Spleen (tissue), 11 donors: ENCODE measurements at regions not wholly inside any gene's neighbourhood (a gene's known extent, or its start where the extent isn't known, plus 50 kb on each side); places are given as distances from the start of the nearest gene placed in this dataset.
"Not testable (repeated sequence)": the region's sequence is repeated elsewhere in the genome, so short reads cannot be mapped to it uniquely, and the experiment has no call there.

Experiments
- DNase-seq: peaks from one replicate; pipeline ENCODE4 v3.0.0-alpha.2; 2020
- H3K27ac ChIP-seq, 8 donors: fragments of 200-600 bp; sonication (generic) in 7 of 8; 1 replicate in 4 of 8; 2 replicates in 4 of 8; pipeline versions ENCODE4 v1.5.0 to v1.8.0; 2016 to 2021; ENCODE audit warnings: inconsistent platforms in 4 of 8, mild to moderate bottlenecking in 4 of 8, moderate library complexity in 1 of 8
- H3K27me3 ChIP-seq, 7 donors: fragments of 200-600 bp; sonication (generic) in 6 of 7; replicated peaks in 1 of 7; 1 replicate in 4 of 7; 2 replicates in 3 of 7; pipeline versions ENCODE4 v1.5.0 to v1.8.0; 2016 to 2021; ENCODE audit warnings: inconsistent platforms in 3 of 7, mild to moderate bottlenecking in 1 of 7
- H3K36me3 ChIP-seq, 6 donors: fragments of 200-600 bp; sonication (generic) in 5 of 6; 1 replicate in 4 of 6; 2 replicates in 2 of 6; pipeline versions ENCODE4 v1.5.0 to v1.8.0; 2016 to 2021; ENCODE audit warnings: inconsistent platforms in 2 of 6
- H3K4me1 ChIP-seq, 6 donors: fragments of 200-600 bp; sonication (generic) in 5 of 6; 1 replicate in 3 of 6; 2 replicates in 3 of 6; pipeline versions ENCODE4 v1.5.0 to v1.8.0; 2016 to 2021; ENCODE audit warnings: inconsistent platforms in 3 of 6
- H3K4me3 ChIP-seq, 8 donors: fragments of 200-600 bp; sonication (generic) in 7 of 8; 1 replicate in 4 of 8; 2 replicates in 4 of 8; pipeline versions ENCODE4 v1.5.0 to v1.8.0; 2016 to 2021; ENCODE audit warnings: inconsistent platforms in 4 of 8, mild to moderate bottlenecking in 4 of 8, moderate library complexity in 2 of 8
- H3K9me3 ChIP-seq, 8 donors: fragments of 200-600 bp; sonication (generic) in 7 of 8; 1 replicate in 4 of 8; 2 replicates in 4 of 8; pipeline versions ENCODE4 v1.5.0 to v1.8.0; 2016 to 2021; ENCODE audit warnings: inconsistent platforms in 4 of 8
- POLR2A ChIP-seq, 3 donors: fragments of 450-650 bp; IDR thresholded peaks; one replicate each; pipeline ENCODE4 v1.5.1; 2017; ENCODE audit warnings: antibody characterized with exemption in 3 of 3, mild to moderate bottlenecking in 1 of 3
- POLR2AphosphoS5 ChIP-seq, 3 donors: sonication (generic); formaldehyde crosslinking; IDR thresholded peaks; one replicate each; pipeline ENCODE4 v1.5.1; 2017; ENCODE audit warnings: antibody characterized with exemption in 3 of 3
- WGBS, 5 donors: extraction: QIAGEN DNeasy Blood & Tissue Kit in 3 of 5; methylation state at CpG; one replicate each; pipeline versions ENCODE4 v1.1.5 to v1.1.7; 2013 to 2018; 5-methylcytosine and 5-hydroxymethylcytosine counted together
- intact Hi-C: fragments of 100-400 bp; cut with DNase I; formaldehyde crosslinking; loops from one replicate; pipeline ENCODE4 v1.15.0; 2023; ENCODE audit warnings: low total_unique reads
- TF ChIP-seq, protein P1 (sequence below), 11 experiments: fragments of 200-600 bp in 7 of 11; fragments of 450-650 bp in 4 of 11; sonication (generic) in 4 of 11; IDR thresholded peaks in 8 of 11; conservative IDR thresholded peaks in 3 of 11; 1 replicate in 7 of 11; 2 replicates in 4 of 11; pipeline versions ENCODE4 v1.4.0 to v1.8.0; 2016 to 2021; ENCODE audit warnings: antibody characterized with exemption in 11 of 11, inconsistent platforms in 4 of 11, mild to moderate bottlenecking in 1 of 11
- donor health status: healthy with polysubstance abuse.
- donor health status: DM: no; HTN: no; CAD: no; lungs with moderate emphysema.
- donor health status: DM: no; HTN: no; CAD: no.
- donor health status: Bipolar disorder and iron deficiency.
- donor health status: healthy.
- donor health status: DM: no; HTN: no; CAD: no.
- donor health status: DM: yes; HTN: yes; CAD: no.

DNA sequence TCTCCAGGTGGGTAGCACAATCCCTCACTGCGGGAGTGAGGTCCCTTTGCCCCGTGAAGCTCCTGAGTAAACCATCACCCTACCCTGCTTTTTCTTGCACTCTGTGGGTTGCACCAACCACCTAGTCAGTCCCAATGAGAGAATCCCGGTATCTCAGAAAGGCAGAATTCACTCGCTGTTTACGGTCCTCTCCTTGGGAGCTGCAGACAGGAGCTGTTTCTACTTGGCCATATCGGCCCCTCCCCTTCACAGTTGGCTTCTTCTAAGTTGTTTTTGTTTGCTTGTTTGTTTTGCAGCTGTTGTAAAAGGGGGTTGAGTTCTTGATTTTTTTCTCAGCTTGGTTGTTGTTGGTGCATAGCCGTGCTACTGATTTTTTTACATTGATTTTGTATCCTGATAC lies 237.0 kb upstream of the RASA1 start:
- no peak for DNase-seq
- intact Hi-C loops, result no loop called here
- 88 to 97% (median 96%) methylated on average over 5 to 7 of the region's 7 CpGs for WGBS, 5 donors

GRCh38 chr5:87034557-87034956 lies 233.1 kb upstream of the RASA1 start:
- DNase-seq, result no peak

More for the DNA sequence above, 237.0 kb upstream of the RASA1 start:
- Histone ChIP-seq H3K4me3 (no peak overlapping the region), H3K27ac (no peak overlapping the region), H3K4me1 (no peaks in the 10 kb centered on the region), H3K27me3 (no peaks in the 10 kb centered on the region), H3K9me3 (no peaks in the 10 kb centered on the region), H3K36me3 (no peaks in the 10 kb centered on the region)
- TF ChIP-seq, protein P1, sequence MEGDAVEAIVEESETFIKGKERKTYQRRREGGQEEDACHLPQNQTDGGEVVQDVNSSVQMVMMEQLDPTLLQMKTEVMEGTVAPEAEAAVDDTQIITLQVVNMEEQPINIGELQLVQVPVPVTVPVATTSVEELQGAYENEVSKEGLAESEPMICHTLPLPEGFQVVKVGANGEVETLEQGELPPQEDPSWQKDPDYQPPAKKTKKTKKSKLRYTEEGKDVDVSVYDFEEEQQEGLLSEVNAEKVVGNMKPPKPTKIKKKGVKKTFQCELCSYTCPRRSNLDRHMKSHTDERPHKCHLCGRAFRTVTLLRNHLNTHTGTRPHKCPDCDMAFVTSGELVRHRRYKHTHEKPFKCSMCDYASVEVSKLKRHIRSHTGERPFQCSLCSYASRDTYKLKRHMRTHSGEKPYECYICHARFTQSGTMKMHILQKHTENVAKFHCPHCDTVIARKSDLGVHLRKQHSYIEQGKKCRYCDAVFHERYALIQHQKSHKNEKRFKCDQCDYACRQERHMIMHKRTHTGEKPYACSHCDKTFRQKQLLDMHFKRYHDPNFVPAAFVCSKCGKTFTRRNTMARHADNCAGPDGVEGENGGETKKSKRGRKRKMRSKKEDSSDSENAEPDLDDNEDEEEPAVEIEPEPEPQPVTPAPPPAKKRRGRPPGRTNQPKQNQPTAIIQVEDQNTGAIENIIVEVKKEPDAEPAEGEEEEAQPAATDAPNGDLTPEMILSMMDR (IDR thresholded peaks at IDR 0.05 in 8 of 11, conservative IDR thresholded peaks at IDR 0.05 in 3 of 11), result no peak
- TF ChIP-seq POLR2AphosphoS5 (IDR thresholded peaks at IDR 0.05) (no peak), POLR2A (IDR thresholded peaks at IDR 0.05) (no peak)

DNA sequence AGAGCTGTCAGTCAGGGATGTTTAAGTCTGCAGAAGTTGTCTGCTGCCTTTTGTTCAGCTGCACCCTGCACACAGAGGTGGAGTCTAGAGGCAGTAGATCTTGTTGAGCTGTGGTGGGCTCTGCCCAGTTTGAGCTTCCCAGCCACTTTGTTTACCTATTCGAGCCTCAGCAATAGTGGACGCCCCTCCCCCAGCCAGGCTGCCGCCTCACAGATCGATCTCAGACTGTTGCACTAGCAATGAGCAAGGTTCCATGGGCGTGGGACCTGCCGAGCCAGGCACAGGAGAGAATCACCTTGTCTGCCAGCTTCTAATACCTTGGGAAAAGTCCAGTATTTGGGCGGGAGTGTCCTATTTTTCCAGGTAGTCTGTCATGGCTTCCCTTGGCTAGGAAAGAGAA lies 225.1 kb upstream of the RASA1 start:
- peaks cover 0 to 15% (median 2%) of the 10 kb centered on the region in 8 donors for H3K9me3 ChIP-seq
- no peaks in the 10 kb centered on the region for H3K4me1 ChIP-seq
- no peaks in the 10 kb centered on the region for H3K36me3 ChIP-seq
- DNase-seq, result no peak
- TF ChIP-seq POLR2AphosphoS5 (IDR thresholded peaks at IDR 0.05), result no peak
- TF ChIP-seq, protein P1 (IDR thresholded peaks at IDR 0.05 in 8 of 11, conservative IDR thresholded peaks at IDR 0.05 in 3 of 11), result no peak
- TF ChIP-seq POLR2A (IDR thresholded peaks at IDR 0.05), result no peak
- intact Hi-C loops, result no loop called here
- H3K27ac ChIP-seq, result no peak overlapping the region
- H3K4me3 ChIP-seq, result no peak overlapping the region
- H3K27me3 ChIP-seq, result no peaks in the 10 kb centered on the region
- WGBS, 5 donors, result 84 to 94% (median 90%) methylated on average over 6 to 7 of the region's 7 CpGs

More at GRCh38 chr5:87034557-87034956, 233.1 kb upstream of the RASA1 start:
- Histone ChIP-seq H3K36me3 (no peaks in the 10 kb centered on the region), H3K9me3 (peaks cover 0 to 8% (median 2%) of the 10 kb centered on the region in 8 donors), H3K27me3 (no peaks in the 10 kb centered on the region), H3K4me3 (no peak overlapping the region), H3K27ac (no peak overlapping the region), H3K4me1 (no peaks in the 10 kb centered on the region)
- intact Hi-C loops, result no loop called here
- WGBS, 5 donors, result 72 to 91% (median 80%) methylated on average over 2 of the region's 2 CpGs
- TF ChIP-seq POLR2AphosphoS5 (IDR thresholded peaks at IDR 0.05), result no peak
- TF ChIP-seq, protein P1 (IDR thresholded peaks at IDR 0.05 in 8 of 11, conservative IDR thresholded peaks at IDR 0.05 in 3 of 11), result no peak
- no peak for TF ChIP-seq POLR2A (IDR thresholded peaks at IDR 0.05)

GRCh38 chr5:87048156-87048555 lies 219.5 kb upstream of the RASA1 start:
- no peak overlapping the region for H3K27ac ChIP-seq
- 75 to 96% (median 92%) methylated on average over 1 of the region's 1 CpG for WGBS, 5 donors
- TF ChIP-seq, protein P1 (IDR thresholded peaks at IDR 0.05 in 8 of 11, conservative IDR thresholded peaks at IDR 0.05 in 3 of 11), result no peak
- no peak for TF ChIP-seq POLR2A (IDR thresholded peaks at IDR 0.05)
- TF ChIP-seq POLR2AphosphoS5 (IDR thresholded peaks at IDR 0.05), result no peak
- H3K4me3 ChIP-seq, result no peak overlapping the region
- DNase-seq, result no peak
- intact Hi-C loops, result no loop called here
- peaks cover 0 to 38% (median 22%) of the 10 kb centered on the region in 8 donors for H3K9me3 ChIP-seq
- H3K36me3 ChIP-seq, result no peaks in the 10 kb centered on the region
- no peaks in the 10 kb centered on the region for H3K27me3 ChIP-seq
- H3K4me1 ChIP-seq, result no peaks in the 10 kb centered on the region

GRCh38 chr5:87049012-87049411 lies 218.7 kb upstream of the RASA1 start:
- H3K4me1 ChIP-seq, H3K4me3 ChIP-seq, H3K36me3 ChIP-seq, intact Hi-C loops, H3K27ac ChIP-seq, H3K27me3 ChIP-seq, DNase-seq: not testable (repeated sequence)
- 85 to 95% (median 91%) methylated on average over 6 of the region's 6 CpGs for WGBS, 5 donors
- H3K9me3 ChIP-seq, result peaks cover 0 to 31% (median 22%) of the 10 kb centered on the region in 8 donors
